A549 (cell line): ENCODE measurements at regions not wholly inside any gene's neighbourhood (a gene's known extent, or its start where the extent isn't known, plus 50 kb on each side); places are given as distances from the start of the nearest gene placed in this dataset.

ENCODE experiments used
- CEBPB ChIP-seq, 2 experiments: fragments of >200 bp in 1 of 2; sonication (Bioruptor Twin) in 1 of 2; formaldehyde crosslinking in 1 of 2; IDR thresholded peaks; 2 replicates each; pipeline ENCODE4 v1.6.1; 2012 to 2016
- CHD4 ChIP-seq: fragments of 200-600 bp; sonication (generic); IDR thresholded peaks from 2 replicates; pipeline ENCODE4 v1.6.1; 2016; ENCODE audit warnings: antibody characterized with exemption, mild to moderate bottlenecking, borderline replicate concordance
- CTCF ChIP-seq: fragments of >200 bp; sonication (Bioruptor Twin); formaldehyde crosslinking; IDR thresholded peaks from 3 replicates; pipeline ENCODE4 v1.5.1; 2016
- EP300 ChIP-seq, 2 experiments: fragments of >200 bp; sonication (Bioruptor Twin); formaldehyde crosslinking; IDR thresholded peaks; 2 replicates in 1 of 2; 3 replicates in 1 of 2; pipeline ENCODE4 v1.6.1; 2016 to 2017
- POLR2A ChIP-seq: IDR thresholded peaks from 2 replicates; pipeline ENCODE4 v1.6.1; 2012; ENCODE audit warnings: mild to moderate bottlenecking, low read length
- RAD21 ChIP-seq, 2 experiments: fragments of >200 bp in 1 of 2; sonication (Bioruptor Twin) in 1 of 2; formaldehyde crosslinking in 1 of 2; IDR thresholded peaks in 1 of 2; conservative IDR thresholded peaks in 1 of 2; 2 replicates in 1 of 2; 3 replicates in 1 of 2; pipeline ENCODE4 v1.6.1; 2012 to 2018; ENCODE audit warnings: inconsistent platforms in 1 of 2
- SREBF2 ChIP-seq: fragments of 450-650 bp; IDR thresholded peaks from 2 replicates; pipeline ENCODE4 v1.6.1; 2014; ENCODE audit warnings: mild to moderate bottlenecking, moderate library complexity

- TF ChIP-seq CTCF, result no peak
- no peak for TF ChIP-seq CHD4
- no peak for TF ChIP-seq RAD21 (conservative IDR thresholded peaks at IDR 0.05 in 1 of 2, IDR thresholded peaks at IDR 0.05 in 1 of 2)
- TF ChIP-seq POLR2A, result no peak
- no peak for TF ChIP-seq CEBPB (IDR thresholded peaks at IDR 0.05)
- TF ChIP-seq EP300 (IDR thresholded peaks at IDR 0.05), result no peak
- no peak for TF ChIP-seq SREBF2
Observed at GRCh38 chr4:41822325-41822724, 73.8 kb upstream of the PHOX2B start.
